ENCODE measurements at regions not wholly inside any gene's neighbourhood (a gene's known extent, or its start where the extent isn't known, plus 50 kb on each side); places are given as distances from the start of the nearest gene placed in this dataset.
A peak's percentile ranks its signal among the peaks of the same experiment; 100 is the strongest.

DNA sequence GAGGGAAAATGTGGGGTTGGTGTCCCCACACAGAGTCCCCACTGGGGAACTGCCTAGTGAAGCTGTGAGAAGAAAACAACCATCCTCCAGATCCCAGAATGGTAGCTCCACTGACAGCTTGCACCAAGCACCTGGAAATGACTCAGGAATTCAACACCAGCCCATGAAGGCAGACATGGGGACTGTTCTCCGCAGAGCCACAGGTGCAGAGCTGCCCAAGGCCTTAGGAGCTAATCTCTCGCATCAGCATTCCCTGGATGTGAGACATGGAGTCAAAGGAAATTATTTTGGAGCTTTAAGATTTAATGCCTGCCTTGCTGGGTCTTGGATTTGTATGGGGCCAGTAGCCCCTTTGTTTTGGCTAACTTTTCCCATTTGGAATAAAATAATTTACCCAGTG is 367.9 kb downstream of the FAM133A start:
- TF ChIP-seq, protein P1, sequence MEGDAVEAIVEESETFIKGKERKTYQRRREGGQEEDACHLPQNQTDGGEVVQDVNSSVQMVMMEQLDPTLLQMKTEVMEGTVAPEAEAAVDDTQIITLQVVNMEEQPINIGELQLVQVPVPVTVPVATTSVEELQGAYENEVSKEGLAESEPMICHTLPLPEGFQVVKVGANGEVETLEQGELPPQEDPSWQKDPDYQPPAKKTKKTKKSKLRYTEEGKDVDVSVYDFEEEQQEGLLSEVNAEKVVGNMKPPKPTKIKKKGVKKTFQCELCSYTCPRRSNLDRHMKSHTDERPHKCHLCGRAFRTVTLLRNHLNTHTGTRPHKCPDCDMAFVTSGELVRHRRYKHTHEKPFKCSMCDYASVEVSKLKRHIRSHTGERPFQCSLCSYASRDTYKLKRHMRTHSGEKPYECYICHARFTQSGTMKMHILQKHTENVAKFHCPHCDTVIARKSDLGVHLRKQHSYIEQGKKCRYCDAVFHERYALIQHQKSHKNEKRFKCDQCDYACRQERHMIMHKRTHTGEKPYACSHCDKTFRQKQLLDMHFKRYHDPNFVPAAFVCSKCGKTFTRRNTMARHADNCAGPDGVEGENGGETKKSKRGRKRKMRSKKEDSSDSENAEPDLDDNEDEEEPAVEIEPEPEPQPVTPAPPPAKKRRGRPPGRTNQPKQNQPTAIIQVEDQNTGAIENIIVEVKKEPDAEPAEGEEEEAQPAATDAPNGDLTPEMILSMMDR (IDR thresholded peaks at IDR 0.05; ENCODE audit: control insufficient read depth, insufficient read depth, low read depth, low read length, missing control alignments) = no peak
- H3K4me3 ChIP-seq (ENCODE audit: control insufficient read depth, low read depth, low read length) = no peak overlapping the region
- DNase-seq (ENCODE audit: low read depth) = no peak

GRCh38 chrX:94045724-94046123 is 371.7 kb downstream of the FAM133A start:
- TF ChIP-seq, protein P1 (IDR thresholded peaks at IDR 0.05; ENCODE audit: control insufficient read depth, insufficient read depth, low read depth, low read length, missing control alignments) = no peak
- no peak overlapping the region for H3K4me3 ChIP-seq (ENCODE audit: control insufficient read depth, low read depth, low read length)
- DNase-seq (ENCODE audit: low read depth) = no peak

DNA sequence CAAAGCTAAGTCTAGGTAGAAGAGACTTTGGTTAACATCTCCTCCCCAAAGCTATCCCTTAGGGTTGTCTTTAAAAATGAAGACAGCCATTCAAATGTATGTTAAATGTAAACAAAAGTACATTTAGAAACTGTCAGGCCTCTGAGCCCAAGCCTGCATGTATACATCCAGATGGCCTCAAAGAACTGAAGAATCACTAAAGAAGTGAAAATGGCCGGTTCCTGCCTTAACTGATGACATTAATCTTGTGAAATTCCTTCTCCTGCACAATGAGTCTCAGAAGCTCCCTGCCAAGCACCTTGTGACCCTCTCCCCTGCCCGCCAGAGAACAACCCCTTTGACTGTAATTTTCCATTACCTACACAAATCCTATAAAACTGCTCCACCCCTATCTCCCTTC is 377.9 kb downstream of the FAM133A start:
- H3K4me3 ChIP-seq (ENCODE audit: control insufficient read depth, low read depth, low read length) = no peak overlapping the region
- TF ChIP-seq, protein P1 (IDR thresholded peaks at IDR 0.05; ENCODE audit: control insufficient read depth, insufficient read depth, low read depth, low read length, missing control alignments) = no peak
- DNase-seq (ENCODE audit: low read depth) = no peak

DNA sequence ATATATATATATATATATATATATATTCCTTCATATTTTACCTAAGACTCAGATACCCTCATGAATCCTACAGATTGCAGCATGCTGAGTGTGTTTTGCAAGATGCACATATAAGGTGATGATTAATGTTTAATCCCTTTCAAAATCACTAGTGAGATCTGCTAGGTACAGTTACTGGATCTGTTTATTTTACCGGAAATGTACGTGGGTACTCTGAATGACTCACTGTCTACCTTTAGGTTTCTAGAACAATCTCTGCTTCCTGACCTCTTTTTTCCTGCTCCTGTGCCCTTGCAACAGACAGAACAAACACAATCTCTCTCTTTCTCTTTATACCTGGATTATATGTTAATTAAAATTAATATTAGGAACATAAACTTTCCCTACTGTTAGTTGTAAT is 379.6 kb downstream of the FAM133A start:
- TF ChIP-seq, protein P1 (IDR thresholded peaks at IDR 0.05; ENCODE audit: control insufficient read depth, insufficient read depth, low read depth, low read length, missing control alignments) = no peak
- no peak overlapping the region for H3K4me3 ChIP-seq (ENCODE audit: control insufficient read depth, low read depth, low read length)
- no peak for DNase-seq (ENCODE audit: low read depth)

- no peak for DNase-seq (ENCODE audit: low read depth)
These were observed 383.4 kb downstream of the FAM133A start for GRCh38 chrX:94057385-94057784.

GRCh38 chrX:94058728-94059382 is 384.8 kb downstream of the FAM133A start:
- TF ChIP-seq, protein P1 (IDR thresholded peaks at IDR 0.05; ENCODE audit: control insufficient read depth, insufficient read depth, low read depth, low read length, missing control alignments) = peak; percentile 57
- no peak overlapping the region for H3K4me3 ChIP-seq (ENCODE audit: control insufficient read depth, low read depth, low read length)
- DNase-seq (ENCODE audit: low read depth) = no peak

More at GRCh38 chrX:94057385-94057784, 383.4 kb downstream of the FAM133A start:
- TF ChIP-seq, protein P1 (IDR thresholded peaks at IDR 0.05; ENCODE audit: control insufficient read depth, insufficient read depth, low read depth, low read length, missing control alignments) = no peak
- H3K4me3 ChIP-seq (ENCODE audit: control insufficient read depth, low read depth, low read length) = no peak overlapping the region
